IMR-90 (cell line): ENCODE measurements at regions not wholly inside any gene's neighbourhood (a gene's known extent, or its start where the extent isn't known, plus 50 kb on each side); places are given as distances from the start of the nearest gene placed in this dataset.

ENCODE experiments used
- ATAC-seq: fragments of 200-7000 bp; cut with Tn5 transposase; 2 replicates; pipeline ENCODE4 v1.9.1; 2020; ENCODE audit warnings: low read depth, mild to moderate bottlenecking, moderate library complexity
- BruUV-seq: library from RNA; stranded (reverse); fragments of 400-500 nt; replicated peaks from 2 replicates; lab custom pipeline; 2021; lab: Mats Ljungman, UMichigan
- CTCF ChIA-PET: fragments of 300-600 bp; formaldehyde crosslinking; extraction: SDS; loops from one replicate; lab custom pipeline; 2021; ENCODE audit warnings: antibody characterized with exemption; lab: Yijun Ruan, JAX
- POLR2A ChIA-PET: fragments of 300-600 bp; sonication (Branson Sonifier 250); formaldehyde crosslinking; loops from one replicate; lab custom pipeline; 2022; ENCODE audit warnings: antibody characterized with exemption; ENCODE audit not compliant: unreplicated experiment; lab: Charles Lee
- DNase-seq: peaks from one replicate; pipeline ENCODE4 v3.0.0; 2013
- H2AFZ ChIP-seq: replicated peaks from 2 replicates; pipeline ENCODE3; 2013; ENCODE audit warnings: low read length, mild to moderate bottlenecking; ENCODE audit not compliant: poor library complexity
- H2AK5ac ChIP-seq: 2 replicates; pipeline ENCODE4 v1.6.1; 2013; ENCODE audit warnings: low read depth, low read length, inconsistent platforms
- H2AK9ac ChIP-seq: replicated peaks from 2 replicates; pipeline ENCODE3; 2013; ENCODE audit warnings: mild to moderate bottlenecking, low read depth, low read length, moderate library complexity; ENCODE audit not compliant: poor library complexity
- H2BK120ac ChIP-seq: 2 replicates; pipeline ENCODE4 v1.6.1; 2013; ENCODE audit warnings: low read depth, low read length, inconsistent platforms
- H2BK15ac ChIP-seq: 3 replicates; pipeline ENCODE4 v1.6.1; 2013; ENCODE audit warnings: low read depth, low read length, inconsistent platforms
- H2BK20ac ChIP-seq: 2 replicates; pipeline ENCODE4 v1.6.1; 2013; ENCODE audit warnings: low read depth, mild to moderate bottlenecking, inconsistent platforms, low read length, moderate library complexity
- H2BK5ac ChIP-seq: 2 replicates; pipeline ENCODE4 v1.6.1; 2013; ENCODE audit warnings: mild to moderate bottlenecking, low read depth, low read length, inconsistent platforms; ENCODE audit not compliant: poor library complexity, severe bottlenecking
- H3K14ac ChIP-seq: replicated peaks from 2 replicates; pipeline ENCODE4 v1.6.1; 2013; ENCODE audit warnings: low read depth, low read length, inconsistent platforms
- H3K18ac ChIP-seq: 2 replicates; pipeline ENCODE4 v1.6.1; 2013; ENCODE audit warnings: low read depth, low read length, control low read depth
- H3K23ac ChIP-seq: 2 replicates; pipeline ENCODE4 v1.6.1; 2013; ENCODE audit warnings: low read depth, low read length, inconsistent platforms
- H3K27ac ChIP-seq: 2 replicates; pipeline ENCODE4 v1.5.1; 2013; ENCODE audit warnings: mild to moderate bottlenecking, control low read depth, low read length; ENCODE audit not compliant: insufficient read depth
- H3K27me3 ChIP-seq: 2 replicates; pipeline ENCODE4 v1.6.1; 2013; ENCODE audit warnings: low read length; ENCODE audit not compliant: control insufficient read depth, insufficient read depth
- H3K36me3 ChIP-seq: 2 replicates; pipeline ENCODE4 v1.6.1; 2013; ENCODE audit warnings: low read length, mixed read lengths; ENCODE audit not compliant: control insufficient read depth, insufficient read depth
- H3K4ac ChIP-seq: 2 replicates; pipeline ENCODE4 v1.6.1; 2013; ENCODE audit warnings: low read depth, low read length, inconsistent platforms
- H3K4me1 ChIP-seq: 2 replicates; pipeline ENCODE4 v1.6.1; 2013; ENCODE audit warnings: low read length, mixed read lengths; ENCODE audit not compliant: control insufficient read depth, insufficient read depth
- H3K4me2 ChIP-seq: 2 replicates; pipeline ENCODE4 v1.6.1; 2013; ENCODE audit warnings: low read depth, mild to moderate bottlenecking, control low read depth, low read length, moderate library complexity
- H3K4me3 ChIP-seq: 2 replicates; pipeline ENCODE4 v1.5.1; 2013; ENCODE audit warnings: low read depth, mild to moderate bottlenecking, control low read depth, low read length, moderate library complexity; ENCODE audit not compliant: insufficient read depth
- H3K56ac ChIP-seq: 2 replicates; pipeline ENCODE4 v1.6.1; 2013; ENCODE audit warnings: low read length, inconsistent platforms; ENCODE audit not compliant: insufficient read depth; ENCODE audit errors: extremely low read depth
- H3K79me1 ChIP-seq, 2 experiments: 2 replicates each; pipeline ENCODE4 v1.6.1; 2013; ENCODE audit warnings: low read length in 2 of 2, inconsistent platforms in 1 of 2, low read depth in 1 of 2
- H3K9ac ChIP-seq: 2 replicates; pipeline ENCODE4 v1.6.1; 2013; ENCODE audit warnings: low read depth, low read length, control low read depth
- H3K9me1 ChIP-seq: 2 replicates; pipeline ENCODE4 v1.6.1; 2013; ENCODE audit warnings: low read length, inconsistent platforms; ENCODE audit not compliant: insufficient read depth
- H3K9me3 ChIP-seq: 2 replicates; pipeline ENCODE4 v1.6.1; 2013; ENCODE audit warnings: low read length; ENCODE audit not compliant: control insufficient read depth, insufficient read depth
- H4K20me1 ChIP-seq: 2 replicates; pipeline ENCODE4 v1.6.1; 2013; ENCODE audit warnings: low read length, inconsistent platforms; ENCODE audit not compliant: insufficient read depth
- H4K5ac ChIP-seq: 2 replicates; pipeline ENCODE4 v1.6.1; 2013; ENCODE audit warnings: mild to moderate bottlenecking, low read depth, low read length, control low read depth
- H4K8ac ChIP-seq, 2 experiments: 2 replicates each; pipeline ENCODE4 v1.6.1; 2013; ENCODE audit warnings: low read depth in 2 of 2, low read length in 2 of 2, control low read depth in 1 of 2, inconsistent platforms in 1 of 2
- H4K91ac ChIP-seq: 2 replicates; pipeline ENCODE4 v1.6.1; 2013; ENCODE audit warnings: low read depth, low read length, inconsistent platforms; ENCODE audit not compliant: insufficient read depth
- ELK1 ChIP-seq: fragments of 150-350 bp; IDR thresholded peaks from 2 replicates; pipeline ENCODE4 v1.6.1; 2016; ENCODE audit warnings: low read depth, mild to moderate bottlenecking, low read length, moderate library complexity, borderline replicate concordance
- MAFK ChIP-seq: IDR thresholded peaks from 2 replicates; pipeline ENCODE4 v1.6.1; 2012; ENCODE audit warnings: low read depth, low read length, improper control_type of control experiment
- MXI1 ChIP-seq: IDR thresholded peaks from 2 replicates; pipeline ENCODE4 v1.6.1; 2012; ENCODE audit warnings: low read depth, mild to moderate bottlenecking, low read length, moderate library complexity, borderline replicate concordance
- RAD21 ChIP-seq: IDR thresholded peaks from 2 replicates; pipeline ENCODE4 v1.6.1; 2012; ENCODE audit warnings: low read length, improper control_type of control experiment
- RCOR1 ChIP-seq: IDR thresholded peaks from 2 replicates; pipeline ENCODE4 v1.6.1; 2012; ENCODE audit warnings: mild to moderate bottlenecking, low read length, improper control_type of control experiment; ENCODE audit not compliant: insufficient replicate concordance
- SMC3 ChIP-seq: fragments of 150-350 bp; IDR thresholded peaks from 2 replicates; pipeline ENCODE4 v1.6.1; 2016; ENCODE audit warnings: low read depth, mild to moderate bottlenecking, antibody characterized with exemption, low read length, moderate library complexity
- WGBS, 2 experiments: methylation state at CpG; one replicate each; pipeline versions ENCODE4 v1.1.5 to v1.1.7; 2013; ENCODE audit warnings: missing lambda C conversion rate in 2 of 2; ENCODE audit not compliant: insufficient read length in 1 of 2; ENCODE audit errors: extremely low coverage in 2 of 2; 5-methylcytosine and 5-hydroxymethylcytosine counted together
- dilution Hi-C: fragments of 300-500 bp; cut with HindIII; formaldehyde crosslinking; loops from one replicate; pipeline ENCODE4 v1.14.3; 2018; ENCODE audit warnings: low sequenced_read_pairs; ENCODE audit not compliant: unreplicated experiment
- in situ Hi-C: fragments of 300-500 bp; cut with MboI; formaldehyde crosslinking; loops from 3 replicates; pipeline ENCODE4 v1.14.3; 2019; ENCODE audit warnings: low sequenced_read_pairs, inconsistent platforms, mixed read lengths
- intact Hi-C: fragments of 100-400 bp; cut with micrococcal nuclease; formaldehyde crosslinking; loops from 2 replicates; pipeline ENCODE4 v1.10.0; 2022

GRCh38 chr12:105814283-105814682 is 324.5 kb downstream of the NUAK1 start:
- ATAC-seq (no peak), DNase-seq (no peak)
- Histone ChIP-seq H2BK5ac (no peak overlapping the region), H4K5ac (no peak overlapping the region), H4K91ac (no peak overlapping the region), H3K56ac (no peak overlapping the region), H2AK5ac (no peak overlapping the region), H2BK120ac (no peak overlapping the region), H4K8ac (no peak overlapping the region), H3K27me3 (peaks cover 6% of the 10 kb centered on the region), H3K4me2 (no peak overlapping the region), H3K36me3 (no peaks in the 10 kb centered on the region), H3K9me3 (no peaks in the 10 kb centered on the region), H3K27ac (no peak overlapping the region), H2AK9ac (no peak overlapping the region), H3K4me3 (no peak overlapping the region), H3K18ac (no peak overlapping the region), H3K79me1 (no peaks in the 10 kb centered on the region), H3K14ac (no peak overlapping the region), H3K23ac (no peak overlapping the region), H3K4ac (no peak overlapping the region), H2AFZ (no peak overlapping the region), H3K9ac (no peak overlapping the region), H3K9me1 (no peaks in the 10 kb centered on the region), H2BK20ac (no peak overlapping the region; the same call in 1 of the 2 replicates), H4K20me1 (no peaks in the 10 kb centered on the region), H2BK15ac (no peak overlapping the region), H3K4me1 (no peaks in the 10 kb centered on the region)
- ChIA-PET CTCF (no interaction called here), POLR2A (no interaction called here)
- BruUV-seq: no TSS peak
- dilution Hi-C loops: no loop called here
- in situ Hi-C loops: no loop called here
- WGBS, 2 experiments: 40% methylated on average over 1 of the region's 4 CpGs; no CpG with 5 or more reads in 1 of the 2 experiments
- intact Hi-C loops: no loop called here
- TF ChIP-seq MAFK (no peak), ELK1 (no peak), RAD21 (no peak), MXI1 (no peak), SMC3 (no peak), RCOR1 (no peak)
